T-cell (primary cell): ENCODE measurements at regions not wholly inside any gene's neighbourhood (a gene's known extent, or its start where the extent isn't known, plus 50 kb on each side); places are given as distances from the start of the nearest gene placed in this dataset.

Experiments used
- ATAC-seq, 4 experiments: fragments of 200-7000 bp in 3 of 4; fragments of 150-1000 bp in 1 of 4; cut with Tn5 transposase; replicated peaks in 1 of 4; 1 replicate in 3 of 4; 2 replicates in 1 of 4; pipeline ENCODE4 v1.10.0; 2021; ENCODE audit warnings: moderate library complexity in 3 of 4, mild to moderate bottlenecking in 2 of 4, moderate number of reproducible peaks in 1 of 4
- CTCF ChIA-PET, 2 donors: fragments of 300-600 bp; sonication (Branson Sonifier 250); formaldehyde crosslinking; loops; one replicate each; lab custom pipeline; 2022; ENCODE audit warnings: antibody characterized with exemption in 2 of 2; lab: Charles Lee
- POLR2A ChIA-PET, 2 donors: fragments of 300-600 bp; sonication (Branson Sonifier 250); formaldehyde crosslinking; loops; one replicate each; lab custom pipeline; 2022; ENCODE audit warnings: antibody characterized with exemption in 2 of 2; lab: Charles Lee
- DNase-seq, 35 experiments: peaks; one replicate each; pipeline versions ENCODE4 v3.0.0 to v3.0.0-alpha.2; 2013 to 2023
- H3K27ac ChIP-seq: one replicate; pipeline ENCODE4 v1.5.1; 2013; ENCODE audit warnings: low read length
- H3K27me3 ChIP-seq, 2 experiments: replicated peaks in 1 of 2; 1 replicate in 1 of 2; 2 replicates in 1 of 2; pipeline versions ENCODE4 v1.6.1 to v1.7.0; 2013; ENCODE audit warnings: low read length in 1 of 2, mixed read lengths in 1 of 2; ENCODE audit not compliant: control insufficient read depth in 2 of 2, insufficient read depth in 2 of 2; ENCODE audit errors: extremely low read depth in 1 of 2
- H3K36me3 ChIP-seq, 2 donors: 1 replicate in 1 of 2; 2 replicates in 1 of 2; pipeline versions ENCODE4 v1.6.1 to v1.7.0; 2013; ENCODE audit warnings: low read length in 1 of 2; ENCODE audit not compliant: control insufficient read depth in 2 of 2, insufficient read depth in 1 of 2; ENCODE audit errors: extremely low read depth in 1 of 2
- H3K4me1 ChIP-seq, 2 experiments: 1 replicate in 1 of 2; 2 replicates in 1 of 2; pipeline versions ENCODE4 v1.6.1 to v1.7.0; 2013; ENCODE audit warnings: low read length in 2 of 2, mixed read lengths in 1 of 2; ENCODE audit not compliant: insufficient read depth in 2 of 2, control insufficient read depth in 1 of 2; ENCODE audit errors: extremely low read depth in 1 of 2
- H3K4me3 ChIP-seq, 2 donors: 1 replicate in 1 of 2; 2 replicates in 1 of 2; pipeline versions ENCODE4 v1.5.1 to v1.7.0; 2013; ENCODE audit warnings: mild to moderate bottlenecking in 2 of 2, low read length in 1 of 2, moderate library complexity in 1 of 2; ENCODE audit not compliant: control insufficient read depth in 1 of 2; ENCODE audit errors: extremely low read depth in 1 of 2
- H3K9me3 ChIP-seq: 2 replicates; pipeline ENCODE4 v1.7.0; 2013
- H3K27ac Mint-ChIP-seq, 2 donors: one replicate each; pipeline ENCODE4 v1.8.0; 2020 to 2021; ENCODE audit warnings: mild to moderate bottlenecking in 2 of 2, mixed read lengths in 2 of 2
- H3K27me3 Mint-ChIP-seq, 2 donors: one replicate each; pipeline ENCODE4 v1.8.0; 2021 to 2022; ENCODE audit warnings: mixed read lengths in 2 of 2
- H3K36me3 Mint-ChIP-seq: one replicate; pipeline ENCODE4 v1.8.0; 2021; ENCODE audit warnings: mixed read lengths
- H3K4me1 Mint-ChIP-seq, 3 donors: one replicate each; pipeline ENCODE4 v1.8.0; 2020 to 2022; ENCODE audit warnings: mixed read lengths in 3 of 3, mild to moderate bottlenecking in 1 of 3
- H3K4me3 Mint-ChIP-seq, 3 donors: one replicate each; pipeline ENCODE4 v1.8.0; 2020 to 2022; ENCODE audit warnings: mild to moderate bottlenecking in 3 of 3, mixed read lengths in 3 of 3, moderate library complexity in 3 of 3
- H3K9me3 Mint-ChIP-seq, 3 donors: one replicate each; pipeline ENCODE4 v1.8.0; 2020 to 2022; ENCODE audit warnings: mixed read lengths in 3 of 3
- WGBS: methylation state at CpG from one replicate; pipeline ENCODE4 v1.1.5; 2013; ENCODE audit warnings: missing lambda C conversion rate; ENCODE audit not compliant: insufficient coverage; 5-methylcytosine and 5-hydroxymethylcytosine counted together

DNA sequence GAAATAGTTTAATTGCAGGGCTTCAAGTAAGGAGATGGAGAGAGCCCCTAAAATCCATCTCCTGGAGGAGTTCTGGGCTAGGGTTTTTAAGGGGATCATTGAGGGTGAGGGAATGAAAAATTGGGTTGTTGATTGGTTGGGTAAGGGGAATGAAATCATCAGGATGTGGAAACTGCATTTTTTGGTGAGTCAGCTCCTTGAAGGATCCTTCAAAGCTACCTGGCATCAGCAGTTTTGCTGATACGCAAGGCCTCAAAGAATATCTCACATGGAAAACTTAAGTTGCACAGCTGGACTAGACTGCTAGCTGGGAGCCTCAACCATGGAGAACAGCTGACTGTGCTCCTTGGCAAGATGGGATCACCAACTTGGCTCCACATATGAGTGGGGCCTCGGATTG is 136.7 kb downstream of the FGF10 start:
- Histone ChIP-seq H3K27me3 (no peaks in the 10 kb centered on the region), H3K4me1 (no peaks in the 10 kb centered on the region), H3K36me3 (no peaks in the 10 kb centered on the region), H3K27ac (no peak overlapping the region), H3K4me3 (no peak overlapping the region), H3K9me3 (no peaks in the 10 kb centered on the region)
- no peaks in the 10 kb centered on the region for H3K4me1 Mint-ChIP-seq
- 100% methylated on average over 1 of the region's 2 CpGs for WGBS
- no peak overlapping the region for H3K27ac Mint-ChIP-seq
- no peaks in the 10 kb centered on the region for H3K27me3 Mint-ChIP-seq
- no peak overlapping the region for H3K4me3 Mint-ChIP-seq
- DNase-seq (no peak), ATAC-seq (no peak)
- no peaks in the 10 kb centered on the region for H3K36me3 Mint-ChIP-seq
- H3K9me3 Mint-ChIP-seq, result peaks cover 0 to 14% (median 3%) of the 10 kb centered on the region in 3 donors
- ChIA-PET CTCF (no interaction called here), POLR2A (no interaction called here)

DNA sequence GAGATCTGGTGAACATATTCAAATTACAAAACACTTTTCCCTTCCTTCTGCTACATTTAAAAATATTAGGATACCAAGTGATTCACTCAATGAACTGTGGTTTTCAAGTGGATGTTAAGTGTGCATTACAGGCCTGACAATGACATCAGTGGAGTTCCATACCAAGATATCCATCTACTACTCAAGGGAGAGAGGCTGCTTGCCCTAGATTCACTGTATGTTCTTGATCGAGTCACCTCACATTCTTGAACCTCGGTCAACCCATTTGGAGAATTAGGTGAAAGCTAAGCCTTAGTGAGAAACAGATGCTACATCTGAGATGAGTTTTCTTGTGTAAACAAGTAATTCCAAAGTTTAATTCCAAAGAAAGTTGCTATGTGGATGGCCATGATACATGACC is 142.2 kb downstream of the FGF10 start:
- DNase-seq (no peak), ATAC-seq (no peak)
- no peaks in the 10 kb centered on the region for H3K36me3 ChIP-seq
- ChIA-PET POLR2A (no interaction called here), CTCF (no interaction called here)
- H3K27ac Mint-ChIP-seq, result no peak overlapping the region
- no peaks in the 10 kb centered on the region for H3K4me1 Mint-ChIP-seq
- H3K27me3 ChIP-seq, result no peaks in the 10 kb centered on the region
- no peak overlapping the region for H3K4me3 ChIP-seq
- H3K9me3 ChIP-seq, result no peaks in the 10 kb centered on the region
- no peaks in the 10 kb centered on the region for H3K27me3 Mint-ChIP-seq
- H3K27ac ChIP-seq, result no peak overlapping the region
- H3K36me3 Mint-ChIP-seq, result no peaks in the 10 kb centered on the region
- peaks cover 0 to 14% (median 8%) of the 10 kb centered on the region in 3 donors for H3K9me3 Mint-ChIP-seq
- no peak overlapping the region for H3K4me3 Mint-ChIP-seq
- H3K4me1 ChIP-seq, result no peaks in the 10 kb centered on the region
- no CpG with 5 or more reads among the region's 2 CpGs for WGBS

DNA sequence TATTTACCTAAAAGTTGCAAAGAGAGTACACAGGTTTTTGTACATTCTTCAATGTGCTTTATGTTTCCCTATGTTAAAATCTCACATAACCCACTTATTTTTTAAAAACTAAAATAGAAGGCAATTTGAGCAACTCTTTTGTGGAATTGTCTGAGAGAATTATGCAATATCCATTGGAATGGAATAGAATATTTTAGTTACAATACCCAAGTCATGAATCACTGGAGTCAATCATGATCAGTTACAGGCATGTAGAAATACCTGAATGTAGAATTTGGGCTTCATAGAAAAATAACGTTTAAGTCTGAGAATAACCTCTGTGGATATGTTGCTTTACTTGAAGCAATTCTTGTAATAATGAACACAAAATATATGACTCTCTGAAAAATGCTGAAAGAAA is 143.3 kb downstream of the FGF10 start:
- no CpG with 5 or more reads among the region's 1 CpG for WGBS
- Mint-ChIP-seq H3K4me3 (no peak overlapping the region), H3K36me3 (no peaks in the 10 kb centered on the region), H3K27ac (no peak overlapping the region), H3K4me1 (no peaks in the 10 kb centered on the region), H3K9me3 (peaks cover 0 to 14% (median 8%) of the 10 kb centered on the region in 3 donors), H3K27me3 (no peaks in the 10 kb centered on the region)
- H3K36me3 ChIP-seq, result no peaks in the 10 kb centered on the region
- DNase-seq, result no peak
- H3K4me1 ChIP-seq, result no peaks in the 10 kb centered on the region
- H3K9me3 ChIP-seq, result no peaks in the 10 kb centered on the region
- ChIA-PET POLR2A (no interaction called here), CTCF (no interaction called here)
- no peak overlapping the region for H3K27ac ChIP-seq
- no peak overlapping the region for H3K4me3 ChIP-seq
- no peak for ATAC-seq
- no peaks in the 10 kb centered on the region for H3K27me3 ChIP-seq

DNA sequence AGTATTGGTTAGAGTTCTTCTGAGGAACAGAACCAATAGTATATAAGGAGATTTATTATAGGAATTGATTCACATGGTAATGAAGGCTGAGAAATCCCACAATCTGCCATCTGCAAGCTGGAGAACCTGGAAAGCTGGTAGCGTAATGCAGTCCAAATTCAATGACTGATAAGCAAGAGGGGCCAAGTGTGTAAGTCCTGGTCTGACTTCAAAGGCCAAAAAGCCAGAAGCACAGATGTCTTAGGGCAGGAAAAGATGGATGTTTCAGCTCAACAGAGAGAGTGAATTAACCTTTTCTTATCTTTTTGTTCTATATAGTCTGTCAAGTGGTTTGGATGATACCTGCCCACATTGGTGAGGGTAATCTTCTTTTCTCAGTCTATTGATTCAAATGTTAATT is 146.4 kb downstream of the FGF10 start:
- Mint-ChIP-seq H3K36me3 (no peaks in the 10 kb centered on the region), H3K4me3 (no peak overlapping the region), H3K4me1 (no peaks in the 10 kb centered on the region), H3K9me3 (peaks cover 0 to 7% (median 5%) of the 10 kb centered on the region in 3 donors), H3K27me3 (no peaks in the 10 kb centered on the region), H3K27ac (no peak overlapping the region)
- ChIA-PET POLR2A (interaction anchor here in 1 of 2 donors (0.6 kb wide), 1 partner anchor 379 kb away, joined by 3 read pairs; no protein-coding TSS in a partner anchor), CTCF (no interaction called here)
- no peak for DNase-seq
- H3K27ac ChIP-seq, result no peak overlapping the region
- H3K9me3 ChIP-seq, result no peaks in the 10 kb centered on the region
- H3K4me1 ChIP-seq, result no peaks in the 10 kb centered on the region
- no peak overlapping the region for H3K4me3 ChIP-seq
- 67% methylated on average over 1 of the region's 1 CpG for WGBS
- ATAC-seq, result no peak
- H3K27me3 ChIP-seq, result no peaks in the 10 kb centered on the region
- H3K36me3 ChIP-seq, result no peaks in the 10 kb centered on the region

- no peak for ATAC-seq
Observed at GRCh38 chr5:44236040-44236439, 153.2 kb downstream of the FGF10 start.

DNA sequence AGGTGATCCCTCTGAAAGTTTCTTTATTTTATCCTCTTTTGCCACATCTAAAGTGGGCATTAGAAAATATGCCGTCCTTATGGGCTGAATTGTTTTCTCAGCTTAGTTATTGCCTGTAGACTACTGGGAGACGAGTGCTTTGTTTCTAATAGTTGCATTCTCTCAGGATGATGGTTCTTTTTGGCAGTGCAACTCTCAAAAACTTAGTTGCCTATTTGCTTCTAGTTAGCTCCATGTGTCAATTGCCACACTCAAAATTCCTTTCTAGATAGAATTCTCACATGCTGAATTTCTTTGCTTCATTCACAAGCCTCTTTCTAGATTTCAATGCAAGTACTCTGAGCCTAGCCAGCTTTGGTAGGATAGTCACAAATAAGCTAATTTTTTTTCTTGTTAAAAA is 155.5 kb downstream of the FGF10 start:
- no peak overlapping the region for H3K4me3 Mint-ChIP-seq
- POLR2A ChIA-PET, result no interaction called here
- Histone ChIP-seq H3K27ac (no peak overlapping the region), H3K4me3 (no peak overlapping the region), H3K9me3 (no peaks in the 10 kb centered on the region), H3K27me3 (no peaks in the 10 kb centered on the region), H3K36me3 (no peaks in the 10 kb centered on the region), H3K4me1 (no peaks in the 10 kb centered on the region)
- H3K9me3 Mint-ChIP-seq, result peaks cover 5 to 17% (median 7%) of the 10 kb centered on the region in 3 donors
- no CpG with 5 or more reads among the region's 2 CpGs for WGBS
- DNase-seq, result no peak
- CTCF ChIA-PET, result no interaction called here
- no peak for ATAC-seq
- H3K36me3 Mint-ChIP-seq, result no peaks in the 10 kb centered on the region
- no peaks in the 10 kb centered on the region for H3K4me1 Mint-ChIP-seq
- no peak overlapping the region for H3K27ac Mint-ChIP-seq
- no peaks in the 10 kb centered on the region for H3K27me3 Mint-ChIP-seq

More at GRCh38 chr5:44236040-44236439, 153.2 kb downstream of the FGF10 start:
- no peaks in the 10 kb centered on the region for H3K27me3 Mint-ChIP-seq
- H3K36me3 ChIP-seq, result no peaks in the 10 kb centered on the region
- H3K27ac ChIP-seq, result no peak overlapping the region
- ChIA-PET CTCF (no interaction called here), POLR2A (no interaction called here)
- peaks cover 0 to 10% (median 7%) of the 10 kb centered on the region in 3 donors for H3K9me3 Mint-ChIP-seq
- H3K27me3 ChIP-seq, result no peaks in the 10 kb centered on the region
- H3K27ac Mint-ChIP-seq, result no peak overlapping the region
- DNase-seq, result no peak
- no peaks in the 10 kb centered on the region for H3K4me1 Mint-ChIP-seq
- H3K4me3 Mint-ChIP-seq, result no peak overlapping the region
- no peak overlapping the region for H3K4me3 ChIP-seq
- no peaks in the 10 kb centered on the region for H3K4me1 ChIP-seq
- 87% methylated on average over 2 of the region's 4 CpGs for WGBS
- no peaks in the 10 kb centered on the region for H3K9me3 ChIP-seq
- H3K36me3 Mint-ChIP-seq, result no peaks in the 10 kb centered on the region
